Panc1 (cell line): ENCODE measurements at regions not wholly inside any gene's neighbourhood (a gene's known extent, or its start where the extent isn't known, plus 50 kb on each side); places are given as distances from the start of the nearest gene placed in this dataset.
"Not testable (repeated sequence)": the region's sequence is repeated elsewhere in the genome, so short reads cannot be mapped to it uniquely, and the experiment has no call there.

ENCODE experiments used
- ATAC-seq: fragments of 200-7000 bp; cut with Tn5 transposase; 2 replicates; pipeline ENCODE4 v1.9.1; 2020; ENCODE audit warnings: mild to moderate bottlenecking, moderate library complexity
- BruUV-seq: library from RNA; stranded (reverse); fragments of 400-500 nt; replicated peaks from 2 replicates; lab custom pipeline; 2021; lab: Mats Ljungman, UMichigan
- CTCF ChIA-PET: fragments of 300-600 bp; sonication (Branson Sonifier 250); formaldehyde crosslinking; loops from one replicate; lab custom pipeline; 2022; ENCODE audit warnings: antibody characterized with exemption; lab: Charles Lee
- POLR2A ChIA-PET: fragments of 300-600 bp; sonication (Branson Sonifier 250); formaldehyde crosslinking; loops from one replicate; lab custom pipeline; 2022; ENCODE audit warnings: antibody characterized with exemption; lab: Charles Lee
- DNase-seq: peaks from one replicate; pipeline ENCODE4 v3.0.0-alpha.2; 2010; ENCODE audit warnings: low read depth, low spot score
- H3K27ac ChIP-seq: 2 replicates; pipeline ENCODE4 v1.5.1; 2011; ENCODE audit warnings: mild to moderate bottlenecking, low read length, inconsistent platforms
- H3K27me3 ChIP-seq: fragments of 200-500 bp; sonication (Bioruptor generic); 2 replicates; pipeline ENCODE4 v1.6.0; 2014; ENCODE audit warnings: low read length, inconsistent platforms; ENCODE audit not compliant: control insufficient read depth, insufficient read depth
- H3K36me3 ChIP-seq: fragments of 200-500 bp; sonication (Bioruptor generic); 2 replicates; pipeline ENCODE4 v1.5.1; 2014; ENCODE audit warnings: inconsistent platforms, mild to moderate bottlenecking, low read length, moderate library complexity; ENCODE audit not compliant: control insufficient read depth, insufficient read depth
- H3K4me1 ChIP-seq: 2 replicates; pipeline ENCODE4 v1.5.1; 2011; ENCODE audit warnings: inconsistent platforms, mild to moderate bottlenecking, low read length, moderate library complexity; ENCODE audit not compliant: control insufficient read depth, insufficient read depth
- H3K4me3 ChIP-seq, 2 experiments: 2 replicates each; pipeline ENCODE4 v1.5.1; 2011 to 2012; ENCODE audit warnings: low read depth in 2 of 2, low read length in 2 of 2, mild to moderate bottlenecking in 2 of 2, inconsistent platforms in 1 of 2, moderate library complexity in 1 of 2
- H3K9me3 ChIP-seq: fragments of 200-500 bp; sonication (Bioruptor generic); 2 replicates; pipeline ENCODE4 v1.5.1; 2014; ENCODE audit warnings: low read depth, mild to moderate bottlenecking, inconsistent platforms, low read length, moderate library complexity; ENCODE audit not compliant: control insufficient read depth, insufficient read depth
- POLR2AphosphoS5 ChIP-seq: IDR thresholded peaks from 2 replicates; pipeline ENCODE4 v1.6.1; 2012; ENCODE audit warnings: mild to moderate bottlenecking, low read depth, low read length, moderate library complexity
- SIN3A ChIP-seq: IDR thresholded peaks from 2 replicates; pipeline ENCODE4 v1.6.1; 2012; ENCODE audit warnings: low read depth, mild to moderate bottlenecking, low read length, moderate library complexity, borderline replicate concordance; ENCODE audit not compliant: insufficient read depth
- TCF7L2 ChIP-seq: IDR thresholded peaks from 2 replicates; pipeline ENCODE4 v1.6.1; 2011; ENCODE audit warnings: mild to moderate bottlenecking, low read depth, low read length, inconsistent platforms
- in situ Hi-C: cut with HindIII; loops from 2 replicates; pipeline ENCODE4 v1.10.0; 2016; ENCODE audit warnings: low sequenced_read_pairs, low pct_unique_long_range_greater_than_20kb
- intact Hi-C: fragments of 100-400 bp; cut with micrococcal nuclease; formaldehyde crosslinking; loops from one replicate; pipeline ENCODE4 v1.10.0; 2022; ENCODE audit not compliant: unreplicated experiment
- TF ChIP-seq, protein P1 (sequence below), 2 experiments: IDR thresholded peaks; 2 replicates each; pipeline ENCODE4 v1.6.1; 2011 to 2012; ENCODE audit warnings: low read depth in 2 of 2, control low read depth in 1 of 2, low read length in 1 of 2, mild to moderate bottlenecking in 1 of 2, moderate library complexity in 1 of 2; ENCODE audit not compliant: insufficient read depth in 1 of 2
- TF ChIP-seq, protein P2 (sequence below): fragments of 450-650 bp; IDR thresholded peaks from 2 replicates; pipeline ENCODE4 v1.5.1; 2017; ENCODE audit warnings: mild to moderate bottlenecking

DNA sequence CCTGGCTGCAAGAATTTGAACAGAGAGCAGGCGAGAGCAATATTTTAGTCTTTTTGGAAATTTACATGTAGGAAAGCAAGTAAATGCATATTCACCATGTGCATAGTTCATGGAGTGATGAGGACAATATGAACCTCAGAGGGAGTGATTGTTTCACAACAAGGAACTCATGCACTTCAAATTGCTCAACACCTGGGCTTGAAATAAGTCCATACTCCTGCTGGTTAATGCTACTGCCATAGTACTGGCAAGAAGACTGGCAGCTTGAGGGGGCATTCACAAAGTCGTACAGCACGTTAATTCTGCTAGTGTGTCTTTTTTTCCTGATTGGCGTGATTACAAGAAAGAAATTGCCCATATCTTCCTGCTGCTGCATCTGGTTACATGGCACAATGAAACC lies 267.6 kb downstream of the PCDH17 start:
- Histone ChIP-seq H3K27ac (no peak overlapping the region), H3K9me3 (no peaks in the 10 kb centered on the region), H3K36me3 (no peaks in the 10 kb centered on the region), H3K4me1 (no peaks in the 10 kb centered on the region), H3K27me3 (no peaks in the 10 kb centered on the region), H3K4me3 (no peak overlapping the region)
- TF ChIP-seq SIN3A (no peak), POLR2AphosphoS5 (no peak), TCF7L2 (no peak)
- TF ChIP-seq, protein P1, sequence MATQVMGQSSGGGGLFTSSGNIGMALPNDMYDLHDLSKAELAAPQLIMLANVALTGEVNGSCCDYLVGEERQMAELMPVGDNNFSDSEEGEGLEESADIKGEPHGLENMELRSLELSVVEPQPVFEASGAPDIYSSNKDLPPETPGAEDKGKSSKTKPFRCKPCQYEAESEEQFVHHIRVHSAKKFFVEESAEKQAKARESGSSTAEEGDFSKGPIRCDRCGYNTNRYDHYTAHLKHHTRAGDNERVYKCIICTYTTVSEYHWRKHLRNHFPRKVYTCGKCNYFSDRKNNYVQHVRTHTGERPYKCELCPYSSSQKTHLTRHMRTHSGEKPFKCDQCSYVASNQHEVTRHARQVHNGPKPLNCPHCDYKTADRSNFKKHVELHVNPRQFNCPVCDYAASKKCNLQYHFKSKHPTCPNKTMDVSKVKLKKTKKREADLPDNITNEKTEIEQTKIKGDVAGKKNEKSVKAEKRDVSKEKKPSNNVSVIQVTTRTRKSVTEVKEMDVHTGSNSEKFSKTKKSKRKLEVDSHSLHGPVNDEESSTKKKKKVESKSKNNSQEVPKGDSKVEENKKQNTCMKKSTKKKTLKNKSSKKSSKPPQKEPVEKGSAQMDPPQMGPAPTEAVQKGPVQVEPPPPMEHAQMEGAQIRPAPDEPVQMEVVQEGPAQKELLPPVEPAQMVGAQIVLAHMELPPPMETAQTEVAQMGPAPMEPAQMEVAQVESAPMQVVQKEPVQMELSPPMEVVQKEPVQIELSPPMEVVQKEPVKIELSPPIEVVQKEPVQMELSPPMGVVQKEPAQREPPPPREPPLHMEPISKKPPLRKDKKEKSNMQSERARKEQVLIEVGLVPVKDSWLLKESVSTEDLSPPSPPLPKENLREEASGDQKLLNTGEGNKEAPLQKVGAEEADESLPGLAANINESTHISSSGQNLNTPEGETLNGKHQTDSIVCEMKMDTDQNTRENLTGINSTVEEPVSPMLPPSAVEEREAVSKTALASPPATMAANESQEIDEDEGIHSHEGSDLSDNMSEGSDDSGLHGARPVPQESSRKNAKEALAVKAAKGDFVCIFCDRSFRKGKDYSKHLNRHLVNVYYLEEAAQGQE (IDR thresholded peaks at IDR 0.05; ENCODE audit: insufficient read depth in 1 of 2, low read depth in 2 of 2, low read length in 1 of 2), result no peak
- TF ChIP-seq, protein P2, sequence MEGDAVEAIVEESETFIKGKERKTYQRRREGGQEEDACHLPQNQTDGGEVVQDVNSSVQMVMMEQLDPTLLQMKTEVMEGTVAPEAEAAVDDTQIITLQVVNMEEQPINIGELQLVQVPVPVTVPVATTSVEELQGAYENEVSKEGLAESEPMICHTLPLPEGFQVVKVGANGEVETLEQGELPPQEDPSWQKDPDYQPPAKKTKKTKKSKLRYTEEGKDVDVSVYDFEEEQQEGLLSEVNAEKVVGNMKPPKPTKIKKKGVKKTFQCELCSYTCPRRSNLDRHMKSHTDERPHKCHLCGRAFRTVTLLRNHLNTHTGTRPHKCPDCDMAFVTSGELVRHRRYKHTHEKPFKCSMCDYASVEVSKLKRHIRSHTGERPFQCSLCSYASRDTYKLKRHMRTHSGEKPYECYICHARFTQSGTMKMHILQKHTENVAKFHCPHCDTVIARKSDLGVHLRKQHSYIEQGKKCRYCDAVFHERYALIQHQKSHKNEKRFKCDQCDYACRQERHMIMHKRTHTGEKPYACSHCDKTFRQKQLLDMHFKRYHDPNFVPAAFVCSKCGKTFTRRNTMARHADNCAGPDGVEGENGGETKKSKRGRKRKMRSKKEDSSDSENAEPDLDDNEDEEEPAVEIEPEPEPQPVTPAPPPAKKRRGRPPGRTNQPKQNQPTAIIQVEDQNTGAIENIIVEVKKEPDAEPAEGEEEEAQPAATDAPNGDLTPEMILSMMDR, result no peak
- no peak for DNase-seq
- intact Hi-C loops, result no loop called here
- ChIA-PET POLR2A (no interaction called here), CTCF (no interaction called here)
- no TSS peak for BruUV-seq
- in situ Hi-C loops, result no loop called here
- no peak for ATAC-seq

DNA sequence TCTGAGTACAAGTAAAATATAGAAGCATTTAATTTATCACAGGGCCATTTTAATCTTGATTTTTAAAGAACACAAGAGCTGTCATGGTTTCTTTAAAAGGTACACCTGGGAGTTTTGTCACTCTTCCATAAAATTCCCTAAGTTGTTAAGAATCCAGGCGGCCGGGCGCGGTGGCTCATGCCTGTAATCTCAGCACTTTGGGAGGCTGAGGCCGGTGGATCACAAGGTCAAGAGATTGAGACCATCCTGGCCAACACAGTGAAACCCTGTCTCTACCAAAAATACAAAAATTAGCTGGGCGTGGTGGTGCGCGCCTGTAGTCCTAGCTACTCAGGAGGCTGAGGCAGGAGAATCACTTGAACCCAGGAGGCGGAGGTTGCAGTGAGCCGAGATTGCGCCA lies 278.3 kb downstream of the PCDH17 start:
- H3K4me3 ChIP-seq, H3K36me3 ChIP-seq, ATAC-seq, H3K27me3 ChIP-seq, H3K9me3 ChIP-seq, H3K27ac ChIP-seq, in situ Hi-C loops, BruUV-seq, intact Hi-C loops, H3K4me1 ChIP-seq, POLR2A ChIA-PET, DNase-seq, CTCF ChIA-PET: not testable (repeated sequence)

DNA sequence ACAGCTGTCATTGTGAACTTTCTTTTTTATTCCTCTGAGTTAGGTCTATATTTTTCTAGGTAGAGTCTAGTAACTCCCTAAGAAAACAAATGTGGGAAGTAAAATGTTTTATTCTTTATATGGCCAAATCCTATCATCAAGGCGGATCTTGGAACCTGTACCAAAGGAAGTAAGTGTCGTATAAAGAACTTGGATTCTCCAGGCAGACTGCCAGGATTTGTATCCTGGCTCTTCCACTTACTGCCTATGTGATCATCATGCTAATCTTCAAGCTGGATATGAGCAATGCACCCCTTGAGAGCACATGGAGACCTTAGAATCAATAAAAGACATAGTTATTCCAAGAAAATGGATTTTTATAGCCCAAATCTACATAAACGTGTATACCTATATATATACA lies 286.5 kb downstream of the PCDH17 start:
- Histone ChIP-seq H3K27me3 (no peaks in the 10 kb centered on the region), H3K4me1 (no peaks in the 10 kb centered on the region), H3K27ac (no peak overlapping the region), H3K36me3 (no peaks in the 10 kb centered on the region), H3K9me3 (no peaks in the 10 kb centered on the region), H3K4me3 (no peak overlapping the region)
- no peak for TF ChIP-seq SIN3A
- no peak for TF ChIP-seq TCF7L2
- TF ChIP-seq POLR2AphosphoS5, result no peak
- POLR2A ChIA-PET, result no interaction called here
- no peak for ATAC-seq
- CTCF ChIA-PET, result no interaction called here
- no peak for DNase-seq
- BruUV-seq, result no TSS peak
- intact Hi-C loops, result no loop called here
- in situ Hi-C loops, result no loop called here
